IMR-90 (cell line): ENCODE measurements at regions not wholly inside any gene's neighbourhood (a gene's known extent, or its start where the extent isn't known, plus 50 kb on each side); places are given as distances from the start of the nearest gene placed in this dataset.

Source experiments
- ATAC-seq: fragments of 200-7000 bp; cut with Tn5 transposase; 2 replicates; pipeline ENCODE4 v1.9.1; 2020; ENCODE audit warnings: low read depth, mild to moderate bottlenecking, moderate library complexity
- BruUV-seq: library from RNA; stranded (reverse); fragments of 400-500 nt; replicated peaks from 2 replicates; lab custom pipeline; 2021; lab: Mats Ljungman, UMichigan
- CTCF ChIA-PET: fragments of 300-600 bp; formaldehyde crosslinking; extraction: SDS; loops from one replicate; lab custom pipeline; 2021; ENCODE audit warnings: antibody characterized with exemption; lab: Yijun Ruan, JAX
- POLR2A ChIA-PET: fragments of 300-600 bp; sonication (Branson Sonifier 250); formaldehyde crosslinking; loops from one replicate; lab custom pipeline; 2022; ENCODE audit warnings: antibody characterized with exemption; ENCODE audit not compliant: unreplicated experiment; lab: Charles Lee
- DNase-seq: peaks from one replicate; pipeline ENCODE4 v3.0.0; 2013
- H2AFZ ChIP-seq: replicated peaks from 2 replicates; pipeline ENCODE3; 2013; ENCODE audit warnings: low read length, mild to moderate bottlenecking; ENCODE audit not compliant: poor library complexity
- H2AK5ac ChIP-seq: 2 replicates; pipeline ENCODE4 v1.6.1; 2013; ENCODE audit warnings: low read depth, low read length, inconsistent platforms
- H2AK9ac ChIP-seq: replicated peaks from 2 replicates; pipeline ENCODE3; 2013; ENCODE audit warnings: mild to moderate bottlenecking, low read depth, low read length, moderate library complexity; ENCODE audit not compliant: poor library complexity
- H2BK120ac ChIP-seq: 2 replicates; pipeline ENCODE4 v1.6.1; 2013; ENCODE audit warnings: low read depth, low read length, inconsistent platforms
- H2BK15ac ChIP-seq: 3 replicates; pipeline ENCODE4 v1.6.1; 2013; ENCODE audit warnings: low read depth, low read length, inconsistent platforms
- H2BK20ac ChIP-seq: 2 replicates; pipeline ENCODE4 v1.6.1; 2013; ENCODE audit warnings: low read depth, mild to moderate bottlenecking, inconsistent platforms, low read length, moderate library complexity
- H2BK5ac ChIP-seq: 2 replicates; pipeline ENCODE4 v1.6.1; 2013; ENCODE audit warnings: mild to moderate bottlenecking, low read depth, low read length, inconsistent platforms; ENCODE audit not compliant: poor library complexity, severe bottlenecking
- H3K14ac ChIP-seq: replicated peaks from 2 replicates; pipeline ENCODE4 v1.6.1; 2013; ENCODE audit warnings: low read depth, low read length, inconsistent platforms
- H3K18ac ChIP-seq: 2 replicates; pipeline ENCODE4 v1.6.1; 2013; ENCODE audit warnings: low read depth, low read length, control low read depth
- H3K23ac ChIP-seq: 2 replicates; pipeline ENCODE4 v1.6.1; 2013; ENCODE audit warnings: low read depth, low read length, inconsistent platforms
- H3K27ac ChIP-seq: 2 replicates; pipeline ENCODE4 v1.5.1; 2013; ENCODE audit warnings: mild to moderate bottlenecking, control low read depth, low read length; ENCODE audit not compliant: insufficient read depth
- H3K27me3 ChIP-seq: 2 replicates; pipeline ENCODE4 v1.6.1; 2013; ENCODE audit warnings: low read length; ENCODE audit not compliant: control insufficient read depth, insufficient read depth
- H3K36me3 ChIP-seq: 2 replicates; pipeline ENCODE4 v1.6.1; 2013; ENCODE audit warnings: low read length, mixed read lengths; ENCODE audit not compliant: control insufficient read depth, insufficient read depth
- H3K4ac ChIP-seq: 2 replicates; pipeline ENCODE4 v1.6.1; 2013; ENCODE audit warnings: low read depth, low read length, inconsistent platforms
- H3K4me1 ChIP-seq: 2 replicates; pipeline ENCODE4 v1.6.1; 2013; ENCODE audit warnings: low read length, mixed read lengths; ENCODE audit not compliant: control insufficient read depth, insufficient read depth
- H3K4me2 ChIP-seq: 2 replicates; pipeline ENCODE4 v1.6.1; 2013; ENCODE audit warnings: low read depth, mild to moderate bottlenecking, control low read depth, low read length, moderate library complexity
- H3K4me3 ChIP-seq: 2 replicates; pipeline ENCODE4 v1.5.1; 2013; ENCODE audit warnings: low read depth, mild to moderate bottlenecking, control low read depth, low read length, moderate library complexity; ENCODE audit not compliant: insufficient read depth
- H3K56ac ChIP-seq: 2 replicates; pipeline ENCODE4 v1.6.1; 2013; ENCODE audit warnings: low read length, inconsistent platforms; ENCODE audit not compliant: insufficient read depth; ENCODE audit errors: extremely low read depth
- H3K79me1 ChIP-seq, 2 experiments: 2 replicates each; pipeline ENCODE4 v1.6.1; 2013; ENCODE audit warnings: low read length in 2 of 2, inconsistent platforms in 1 of 2, low read depth in 1 of 2
- H3K9ac ChIP-seq: 2 replicates; pipeline ENCODE4 v1.6.1; 2013; ENCODE audit warnings: low read depth, low read length, control low read depth
- H3K9me1 ChIP-seq: 2 replicates; pipeline ENCODE4 v1.6.1; 2013; ENCODE audit warnings: low read length, inconsistent platforms; ENCODE audit not compliant: insufficient read depth
- H3K9me3 ChIP-seq: 2 replicates; pipeline ENCODE4 v1.6.1; 2013; ENCODE audit warnings: low read length; ENCODE audit not compliant: control insufficient read depth, insufficient read depth
- H4K20me1 ChIP-seq: 2 replicates; pipeline ENCODE4 v1.6.1; 2013; ENCODE audit warnings: low read length, inconsistent platforms; ENCODE audit not compliant: insufficient read depth
- H4K5ac ChIP-seq: 2 replicates; pipeline ENCODE4 v1.6.1; 2013; ENCODE audit warnings: mild to moderate bottlenecking, low read depth, low read length, control low read depth
- H4K8ac ChIP-seq, 2 experiments: 2 replicates each; pipeline ENCODE4 v1.6.1; 2013; ENCODE audit warnings: low read depth in 2 of 2, low read length in 2 of 2, control low read depth in 1 of 2, inconsistent platforms in 1 of 2
- H4K91ac ChIP-seq: 2 replicates; pipeline ENCODE4 v1.6.1; 2013; ENCODE audit warnings: low read depth, low read length, inconsistent platforms; ENCODE audit not compliant: insufficient read depth
- BHLHE40 ChIP-seq: fragments of 150-350 bp; IDR thresholded peaks from 2 replicates; pipeline ENCODE4 v1.6.1; 2016; ENCODE audit warnings: mild to moderate bottlenecking, low read depth, low read length
- MAZ ChIP-seq: IDR thresholded peaks from 2 replicates; pipeline ENCODE4 v1.6.1; 2012; ENCODE audit warnings: low read depth, mild to moderate bottlenecking, low read length, improper control_type of control experiment, moderate library complexity, borderline replicate concordance
- NFE2L2 ChIP-seq: fragments of 150-350 bp; IDR thresholded peaks from 2 replicates; pipeline ENCODE4 v1.6.1; 2016; ENCODE audit warnings: low read depth, mild to moderate bottlenecking, low read length
- POLR2A ChIP-seq: IDR thresholded peaks from 2 replicates; pipeline ENCODE4 v1.6.1; 2012; ENCODE audit warnings: mild to moderate bottlenecking, low read depth, low read length
- RAD21 ChIP-seq: IDR thresholded peaks from 2 replicates; pipeline ENCODE4 v1.6.1; 2012; ENCODE audit warnings: low read length, improper control_type of control experiment
- RCOR1 ChIP-seq: IDR thresholded peaks from 2 replicates; pipeline ENCODE4 v1.6.1; 2012; ENCODE audit warnings: mild to moderate bottlenecking, low read length, improper control_type of control experiment; ENCODE audit not compliant: insufficient replicate concordance
- WGBS, 2 experiments: methylation state at CpG; one replicate each; pipeline versions ENCODE4 v1.1.5 to v1.1.7; 2013; ENCODE audit warnings: missing lambda C conversion rate in 2 of 2; ENCODE audit not compliant: insufficient read length in 1 of 2; ENCODE audit errors: extremely low coverage in 2 of 2; 5-methylcytosine and 5-hydroxymethylcytosine counted together
- dilution Hi-C: fragments of 300-500 bp; cut with HindIII; formaldehyde crosslinking; loops from one replicate; pipeline ENCODE4 v1.14.3; 2018; ENCODE audit warnings: low sequenced_read_pairs; ENCODE audit not compliant: unreplicated experiment
- in situ Hi-C: fragments of 300-500 bp; cut with MboI; formaldehyde crosslinking; loops from 3 replicates; pipeline ENCODE4 v1.14.3; 2019; ENCODE audit warnings: low sequenced_read_pairs, inconsistent platforms, mixed read lengths
- intact Hi-C: fragments of 100-400 bp; cut with micrococcal nuclease; formaldehyde crosslinking; loops from 2 replicates; pipeline ENCODE4 v1.10.0; 2022
- TF ChIP-seq, protein P1 (sequence below): conservative IDR thresholded peaks from 2 replicates; pipeline ENCODE4 v1.5.1; 2012; ENCODE audit warnings: mild to moderate bottlenecking, low read depth, low read length, improper control_type of control experiment

DNA sequence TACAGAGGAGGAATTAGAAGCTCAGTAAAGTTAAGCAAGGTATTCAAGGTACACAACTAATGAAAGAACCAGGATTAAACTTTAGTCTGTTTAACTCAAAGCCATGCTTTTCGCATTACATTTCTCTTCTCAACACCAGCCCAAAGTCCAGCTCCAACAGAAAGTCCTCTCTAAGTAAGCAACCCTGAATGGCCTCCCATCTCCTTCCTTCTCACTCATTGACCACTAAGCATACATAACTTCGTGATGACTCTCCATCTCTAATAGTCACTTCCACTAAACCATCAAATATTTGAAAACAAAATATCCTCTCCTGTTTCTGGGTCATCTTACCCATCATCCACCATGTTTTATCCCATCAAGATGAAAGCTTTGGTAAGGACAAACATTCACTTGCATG is 219.8 kb downstream of the RAD51AP2 start:
- Histone ChIP-seq H3K4ac (no peak overlapping the region), H3K56ac (no peak overlapping the region), H2BK5ac (no peak overlapping the region), H3K9ac (no peak overlapping the region), H3K27me3 (no peaks in the 10 kb centered on the region), H3K27ac (no peak overlapping the region), H2AK5ac (no peak overlapping the region), H4K5ac (no peak overlapping the region), H4K91ac (no peak overlapping the region), H3K79me1 (no peaks in the 10 kb centered on the region), H2BK120ac (no peak overlapping the region), H4K8ac (no peak overlapping the region), H3K9me3 (no peaks in the 10 kb centered on the region), H3K14ac (no peak overlapping the region), H3K9me1 (no peaks in the 10 kb centered on the region), H3K18ac (no peak overlapping the region), H3K23ac (no peak overlapping the region), H3K4me1 (peaks cover 6% of the 10 kb centered on the region), H2BK20ac (no peak overlapping the region), H2BK15ac (no peak overlapping the region), H2AFZ (no peak overlapping the region), H3K4me3 (no peak overlapping the region), H4K20me1 (no peaks in the 10 kb centered on the region), H3K4me2 (no peak overlapping the region), H2AK9ac (no peak overlapping the region), H3K36me3 (no peaks in the 10 kb centered on the region)
- ChIA-PET CTCF (no interaction called here), POLR2A (no interaction called here)
- ATAC-seq: no peak
- no peak for TF ChIP-seq RCOR1
- TF ChIP-seq MAZ: no peak
- no peak for TF ChIP-seq RAD21
- no peak for TF ChIP-seq BHLHE40
- no peak for TF ChIP-seq POLR2A
- no peak for TF ChIP-seq NFE2L2
- TF ChIP-seq, protein P1, sequence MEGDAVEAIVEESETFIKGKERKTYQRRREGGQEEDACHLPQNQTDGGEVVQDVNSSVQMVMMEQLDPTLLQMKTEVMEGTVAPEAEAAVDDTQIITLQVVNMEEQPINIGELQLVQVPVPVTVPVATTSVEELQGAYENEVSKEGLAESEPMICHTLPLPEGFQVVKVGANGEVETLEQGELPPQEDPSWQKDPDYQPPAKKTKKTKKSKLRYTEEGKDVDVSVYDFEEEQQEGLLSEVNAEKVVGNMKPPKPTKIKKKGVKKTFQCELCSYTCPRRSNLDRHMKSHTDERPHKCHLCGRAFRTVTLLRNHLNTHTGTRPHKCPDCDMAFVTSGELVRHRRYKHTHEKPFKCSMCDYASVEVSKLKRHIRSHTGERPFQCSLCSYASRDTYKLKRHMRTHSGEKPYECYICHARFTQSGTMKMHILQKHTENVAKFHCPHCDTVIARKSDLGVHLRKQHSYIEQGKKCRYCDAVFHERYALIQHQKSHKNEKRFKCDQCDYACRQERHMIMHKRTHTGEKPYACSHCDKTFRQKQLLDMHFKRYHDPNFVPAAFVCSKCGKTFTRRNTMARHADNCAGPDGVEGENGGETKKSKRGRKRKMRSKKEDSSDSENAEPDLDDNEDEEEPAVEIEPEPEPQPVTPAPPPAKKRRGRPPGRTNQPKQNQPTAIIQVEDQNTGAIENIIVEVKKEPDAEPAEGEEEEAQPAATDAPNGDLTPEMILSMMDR: no peak
- dilution Hi-C loops: no loop called here
- intact Hi-C loops: no loop called here
- WGBS, 2 experiments: no CpG with 5 or more reads among the region's 2 CpGs
- in situ Hi-C loops: no loop called here
- DNase-seq: no peak
- BruUV-seq: no TSS peak
